ENCODE measurements at regions not wholly inside any gene's neighbourhood (a gene's known extent, or its start where the extent isn't known, plus 50 kb on each side); places are given as distances from the start of the nearest gene placed in this dataset.

- TF ChIP-seq CTCF (conservative IDR thresholded peaks at IDR 0.05; ENCODE audit: low read depth, low read length): no peak
- no peak for TF ChIP-seq EZH2 (IDR thresholded peaks at IDR 0.05; ENCODE audit: low read length, unreplicated experiment)
Observed at GRCh38 chr22:49590381-49590780, 237.3 kb downstream of the BRD1 start.

Data from PC-3 (cell line).